CD8-positive, alpha-beta memory T cell (primary cell): ENCODE measurements at regions not wholly inside any gene's neighbourhood (a gene's known extent, or its start where the extent isn't known, plus 50 kb on each side); places are given as distances from the start of the nearest gene placed in this dataset.

Experiments
- CTCF ChIA-PET: fragments of 350-600 bp; sonication (Branson Sonifier 250); formaldehyde crosslinking; loops from one replicate; lab custom pipeline; 2021; ENCODE audit warnings: antibody characterized with exemption; lab: Charles Lee
- POLR2A ChIA-PET: fragments of 350-600 bp; sonication (Branson Sonifier 250); formaldehyde crosslinking; loops from one replicate; lab custom pipeline; 2021; ENCODE audit warnings: antibody characterized with exemption; lab: Charles Lee
- DNase-seq, 5 donors: peaks; one replicate each; pipeline versions ENCODE4 v3.0.0 to v3.0.0-alpha.2; 2020 to 2022; ENCODE audit warnings: mixed read lengths in 1 of 5
- H3K27ac ChIP-seq: one replicate; pipeline ENCODE4 v1.7.0; 2013; ENCODE audit warnings: low read depth, mild to moderate bottlenecking, low read length, moderate library complexity
- H3K27me3 ChIP-seq: 2 replicates; pipeline ENCODE4 v1.7.0; 2013; ENCODE audit warnings: low read length, mild to moderate bottlenecking; ENCODE audit not compliant: insufficient read depth, poor library complexity, severe bottlenecking
- H3K36me3 ChIP-seq: 2 replicates; pipeline ENCODE4 v1.7.0; 2013; ENCODE audit warnings: mild to moderate bottlenecking, low read length, moderate library complexity; ENCODE audit not compliant: insufficient read depth
- H3K4me1 ChIP-seq: 2 replicates; pipeline ENCODE4 v1.7.0; 2013; ENCODE audit warnings: mild to moderate bottlenecking, low read length, moderate library complexity; ENCODE audit not compliant: insufficient read depth
- H3K4me3 ChIP-seq: 2 replicates; pipeline ENCODE4 v1.7.0; 2013; ENCODE audit warnings: mild to moderate bottlenecking, low read length
- H3K9me3 ChIP-seq: 2 replicates; pipeline ENCODE4 v1.7.0; 2013; ENCODE audit warnings: mild to moderate bottlenecking, low read length
- H3K27ac Mint-ChIP-seq, 8 donors: one replicate each; pipeline ENCODE4 v1.8.0; 2020 to 2021; ENCODE audit warnings: mixed read lengths in 8 of 8, mild to moderate bottlenecking in 6 of 8, inconsistent platforms in 3 of 8, moderate library complexity in 3 of 8
- H3K27me3 Mint-ChIP-seq, 2 donors: one replicate each; pipeline ENCODE4 v1.8.0; 2020 to 2021; ENCODE audit warnings: mixed read lengths in 2 of 2, mild to moderate bottlenecking in 1 of 2, moderate library complexity in 1 of 2
- H3K36me3 Mint-ChIP-seq, 3 donors: one replicate each; pipeline ENCODE4 v1.8.0; 2020 to 2021; ENCODE audit warnings: mixed read lengths in 3 of 3, inconsistent platforms in 1 of 3, mild to moderate bottlenecking in 1 of 3
- H3K4me1 Mint-ChIP-seq, 3 donors: one replicate each; pipeline ENCODE4 v1.8.0; 2020 to 2021; ENCODE audit warnings: mixed read lengths in 3 of 3, inconsistent platforms in 1 of 3, mild to moderate bottlenecking in 1 of 3
- H3K4me3 Mint-ChIP-seq, 7 donors: one replicate each; pipeline ENCODE4 v1.8.0; 2020 to 2021; ENCODE audit warnings: mixed read lengths in 7 of 7, mild to moderate bottlenecking in 6 of 7, moderate library complexity in 4 of 7, inconsistent platforms in 2 of 7
- H3K9me3 Mint-ChIP-seq, 5 donors: one replicate each; pipeline ENCODE4 v1.8.0; 2020 to 2022; ENCODE audit warnings: mixed read lengths in 5 of 5, mild to moderate bottlenecking in 3 of 5, moderate library complexity in 2 of 5, inconsistent platforms in 1 of 5

- Histone ChIP-seq H3K27me3 (no peaks in the 10 kb centered on the region), H3K36me3 (no peaks in the 10 kb centered on the region), H3K9me3 (no peaks in the 10 kb centered on the region), H3K27ac (no peak overlapping the region), H3K4me3 (no peak overlapping the region), H3K4me1 (no peaks in the 10 kb centered on the region)
- Mint-ChIP-seq H3K4me1 (no peaks in the 10 kb centered on the region), H3K27ac (no peak overlapping the region), H3K9me3 (peaks cover 0 to 7% (median 0%) of the 10 kb centered on the region in 5 donors), H3K27me3 (no peaks in the 10 kb centered on the region), H3K4me3 (no peak overlapping the region), H3K36me3 (no peaks in the 10 kb centered on the region)
- no peak for DNase-seq
- ChIA-PET POLR2A (no interaction called here), CTCF (no interaction called here)
Measured at GRCh38 chr3:26562021-26562768, 60.4 kb upstream of the LRRC3B start.
